Activated CD4-positive, alpha-beta T cell treated with anti-CD3 and anti-CD28 coated beads, Interleukin-2, Interleukin-4, amounts not matched to agents 100 ng/mL and 50 ng/mL, durations not matched to agents 16 hours and 8 hours (primary cell): ENCODE measurements at regions not wholly inside any gene's neighbourhood (a gene's known extent, or its start where the extent isn't known, plus 50 kb on each side); places are given as distances from the start of the nearest gene placed in this dataset.
A peak's percentile ranks its signal among the peaks of the same experiment; 100 is the strongest.
"Not testable (repeated sequence)": the region's sequence is repeated elsewhere in the genome, so short reads cannot be mapped to it uniquely, and the experiment has no call there.

Source experiments
- DNase-seq: peaks from one replicate; pipeline ENCODE4 v3.0.0-alpha.2; 2020; ENCODE audit warnings: low spot score

GRCh38 chr2:53356291-53356905 is 411.2 kb upstream of the CHAC2 start:
- DNase-seq, result no peak

GRCh38 chr2:53353135-53354114 is 414.2 kb upstream of the CHAC2 start:
- DNase-seq, result no peak

GRCh38 chr2:53347269-53347668 is 420.3 kb upstream of the CHAC2 start:
- no peak for DNase-seq

GRCh38 chr2:53342248-53342647 is 425.4 kb upstream of the CHAC2 start:
- DNase-seq, result no peak

- DNase-seq, result no peak
Observed at GRCh38 chr2:53334610-53335009, 433.0 kb upstream of the CHAC2 start.

- DNase-seq, result no peak
Observed at GRCh38 chr2:53331667-53332066, 435.9 kb upstream of the CHAC2 start.

- no peak for DNase-seq
Observed at GRCh38 chr2:53317861-53318260, 449.7 kb upstream of the CHAC2 start.

GRCh38 chr2:53315149-53315548 is 452.5 kb upstream of the CHAC2 start:
- no peak for DNase-seq

GRCh38 chr2:53314718-53315117 is 452.9 kb upstream of the CHAC2 start:
- DNase-seq, result no peak

- DNase-seq, result not testable (repeated sequence)
Observed at GRCh38 chr2:53313644-53314043, 454.0 kb upstream of the CHAC2 start.

GRCh38 chr2:53312721-53313120 is 454.9 kb upstream of the CHAC2 start:
- no peak for DNase-seq

GRCh38 chr2:53312181-53312580 is 455.4 kb upstream of the CHAC2 start:
- DNase-seq, result no peak

GRCh38 chr2:53303012-53303578 is 464.5 kb upstream of the CHAC2 start:
- DNase-seq, result no peak

- no peak for DNase-seq
Observed at GRCh38 chr2:53302455-53302854, 465.1 kb upstream of the CHAC2 start.

- no peak for DNase-seq
Observed at GRCh38 chr2:53289309-53290006, 478.1 kb upstream of the CHAC2 start.

- DNase-seq, result no peak
Observed at GRCh38 chr2:53286345-53286744, 481.3 kb upstream of the CHAC2 start.

GRCh38 chr2:53275743-53276142 is 491.9 kb upstream of the CHAC2 start:
- no peak for DNase-seq

- no peak for DNase-seq
Observed at GRCh38 chr2:53268626-53269025, 499.0 kb upstream of the CHAC2 start.

GRCh38 chr2:53268086-53268485 is 499.5 kb upstream of the CHAC2 start:
- peak; percentile 1 for DNase-seq

GRCh38 chr2:53265544-53266299 is 501.9 kb upstream of the CHAC2 start:
- no peak for DNase-seq

GRCh38 chr2:53260568-53260967 is 507.0 kb upstream of the CHAC2 start:
- DNase-seq, result no peak
